Dedifferentiated amniotic fluid mesenchymal stem cell (primary cell): ENCODE measurements at regions not wholly inside any gene's neighbourhood (a gene's known extent, or its start where the extent isn't known, plus 50 kb on each side); places are given as distances from the start of the nearest gene placed in this dataset.
A peak's percentile ranks its signal among the peaks of the same experiment; 100 is the strongest.

ENCODE experiments used
- DNase-seq: peaks from one replicate; pipeline ENCODE4 v3.0.0-alpha.2; 2016; ENCODE audit errors: extremely low spot score

DNA sequence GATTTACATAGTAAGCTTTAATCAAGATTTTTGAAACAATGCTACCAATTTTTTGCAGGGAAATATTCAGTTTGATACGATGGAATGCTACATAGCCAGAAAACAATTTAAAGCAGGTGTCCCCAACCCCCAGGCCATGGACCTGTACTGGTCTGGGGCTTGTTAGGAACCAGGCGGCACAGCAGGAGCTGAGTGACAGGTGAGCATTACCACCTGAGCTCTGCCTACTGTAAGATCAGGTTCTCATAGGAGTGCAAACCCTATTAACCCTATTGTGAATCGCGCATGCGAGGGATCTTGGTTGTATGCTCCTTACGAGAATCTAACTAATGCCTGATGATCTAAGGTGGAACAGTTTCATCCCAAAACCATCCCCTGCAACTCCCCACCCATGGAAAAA, 322.6 kb upstream of the NECTIN3 start:
- DNase-seq = no peak

GRCh38 chr3:110750201-110750600, 321.4 kb upstream of the NECTIN3 start:
- DNase-seq = no peak

- DNase-seq = no peak
Measured at GRCh38 chr3:110752307-110752706, 319.3 kb upstream of the NECTIN3 start.

GRCh38 chr3:110753516-110753915, 318.1 kb upstream of the NECTIN3 start:
- DNase-seq = no peak

GRCh38 chr3:110754212-110754916, 317.3 kb upstream of the NECTIN3 start:
- DNase-seq = no peak

DNA sequence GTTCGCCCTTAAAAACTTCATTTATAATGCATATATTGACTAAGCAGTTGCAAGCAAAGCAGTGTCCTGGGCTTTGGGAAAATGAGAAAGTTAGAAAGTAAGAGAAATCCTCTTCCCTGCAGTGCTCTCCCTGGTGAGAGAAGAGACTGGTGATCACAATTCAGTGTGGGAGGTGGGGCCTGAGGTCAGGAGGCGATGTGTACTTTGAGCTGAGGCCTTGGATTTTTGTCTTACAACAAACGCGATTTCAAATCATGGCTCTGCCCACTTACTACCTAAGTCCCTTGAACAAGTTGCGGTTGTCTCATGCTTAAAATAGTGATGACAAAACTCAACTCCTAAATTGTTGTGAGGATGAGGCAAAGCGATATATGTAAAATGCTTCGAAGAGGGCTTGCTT, 316.3 kb upstream of the NECTIN3 start:
- DNase-seq = no peak

DNA sequence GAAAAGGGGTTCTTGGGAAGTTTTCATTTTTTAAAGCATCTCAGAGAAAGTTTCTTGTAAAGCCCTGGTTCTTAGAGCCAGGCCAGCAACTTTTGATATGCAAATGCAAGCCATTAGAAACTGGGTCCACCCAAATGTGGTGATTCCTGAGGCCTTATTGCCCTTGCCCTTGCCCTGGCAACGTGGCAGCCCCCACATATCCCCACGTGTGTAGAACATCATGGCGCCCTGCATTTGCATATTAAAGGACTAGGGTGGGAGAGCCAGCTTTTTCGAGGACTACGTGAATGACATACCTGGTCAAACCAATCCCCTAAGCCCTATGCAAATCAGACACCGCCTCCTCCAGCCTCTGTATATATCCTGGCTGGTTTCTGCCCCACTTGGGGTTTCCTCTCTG, 314.9 kb upstream of the NECTIN3 start:
- DNase-seq = no peak

DNA sequence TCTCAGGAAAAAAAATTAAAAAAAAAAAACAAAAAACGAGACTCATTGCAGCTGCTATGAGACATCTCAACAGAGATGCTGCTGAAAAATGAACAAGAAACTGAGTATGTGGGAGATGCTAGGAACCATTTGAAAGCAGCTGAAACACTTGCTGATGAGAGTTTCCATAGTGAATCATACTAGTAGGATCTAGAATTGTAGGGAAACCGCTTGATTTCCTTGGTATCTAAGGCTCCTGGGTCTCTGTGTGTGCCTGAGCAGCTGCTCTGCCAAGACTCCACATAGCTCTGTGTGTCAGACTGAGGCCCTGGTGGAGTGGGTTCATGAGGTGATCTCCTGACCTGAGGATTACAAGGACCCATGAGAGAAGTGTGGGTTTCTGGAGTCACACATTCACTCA, 313.4 kb upstream of the NECTIN3 start:
- DNase-seq = no peak

DNA sequence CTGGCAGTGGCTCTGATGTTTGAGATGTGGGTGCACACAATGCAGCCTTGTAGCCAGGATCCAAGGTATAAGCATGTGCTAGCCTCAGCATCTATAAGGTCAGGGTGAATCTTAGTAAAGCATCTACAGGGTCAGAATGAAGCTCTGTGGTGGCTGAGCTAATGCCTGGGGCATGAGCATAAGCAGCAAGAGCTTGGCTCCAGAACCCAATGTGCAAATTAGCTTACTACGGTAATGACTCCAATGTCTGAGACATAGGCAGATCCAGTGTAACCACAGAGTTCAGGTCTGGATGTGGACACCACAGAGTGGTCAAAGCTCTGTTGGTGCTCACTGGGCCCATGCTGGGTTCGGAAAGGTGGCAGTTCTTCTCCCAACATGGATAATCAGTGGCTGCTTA, 304.5 kb upstream of the NECTIN3 start:
- no peak for DNase-seq

GRCh38 chr3:110767838-110768237, 303.8 kb upstream of the NECTIN3 start:
- no peak for DNase-seq

DNA sequence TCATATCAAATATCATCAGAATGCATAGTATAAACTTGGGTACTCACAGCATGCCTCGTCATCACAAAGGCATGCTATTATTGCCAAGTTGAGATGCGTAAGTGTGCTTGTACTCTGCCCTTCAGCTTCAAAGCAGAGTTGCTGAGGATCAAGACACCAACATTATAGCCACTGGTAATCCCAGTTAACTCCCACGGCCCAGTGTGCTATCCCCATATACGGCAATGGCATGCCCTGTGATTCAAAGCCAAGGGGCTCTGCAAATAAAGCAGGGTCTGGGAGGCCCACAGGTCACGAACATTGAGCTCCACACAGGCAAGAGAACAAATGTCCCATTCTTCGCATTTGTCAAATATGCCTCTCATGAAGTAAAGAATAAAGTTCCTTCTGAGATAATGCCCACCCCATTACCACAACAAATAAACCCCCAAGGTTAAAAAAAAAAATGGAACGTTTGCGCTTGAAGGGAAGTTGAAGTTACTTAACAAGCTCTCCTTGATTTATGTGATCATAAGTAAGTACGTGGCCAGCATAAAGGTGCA, 298.1 kb upstream of the NECTIN3 start:
- DNase-seq = peak; percentile 61

GRCh38 chr3:110774496-110775265, 296.9 kb upstream of the NECTIN3 start:
- DNase-seq = no peak

DNA sequence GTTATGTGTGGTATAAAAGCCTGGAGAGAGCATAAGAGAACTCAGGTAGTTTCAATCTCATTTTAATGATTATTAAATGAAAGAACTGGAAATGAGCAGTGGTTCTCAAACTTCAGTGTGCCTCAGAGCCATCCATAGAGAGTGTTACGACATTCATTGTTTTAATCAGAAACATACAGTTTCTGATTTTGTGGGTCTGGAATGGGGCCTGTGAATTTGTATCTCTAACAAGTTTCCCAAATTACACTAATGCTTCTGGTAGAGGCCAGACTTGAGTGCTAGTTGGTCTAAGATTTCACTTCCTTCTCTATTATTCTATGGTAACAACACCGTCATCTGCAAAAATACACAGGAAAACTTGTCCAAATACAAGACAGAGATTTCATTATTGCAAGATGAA, 292.0 kb upstream of the NECTIN3 start:
- no peak for DNase-seq

- DNase-seq = no peak
Measured at GRCh38 chr3:110783541-110783940, 288.1 kb upstream of the NECTIN3 start.

DNA sequence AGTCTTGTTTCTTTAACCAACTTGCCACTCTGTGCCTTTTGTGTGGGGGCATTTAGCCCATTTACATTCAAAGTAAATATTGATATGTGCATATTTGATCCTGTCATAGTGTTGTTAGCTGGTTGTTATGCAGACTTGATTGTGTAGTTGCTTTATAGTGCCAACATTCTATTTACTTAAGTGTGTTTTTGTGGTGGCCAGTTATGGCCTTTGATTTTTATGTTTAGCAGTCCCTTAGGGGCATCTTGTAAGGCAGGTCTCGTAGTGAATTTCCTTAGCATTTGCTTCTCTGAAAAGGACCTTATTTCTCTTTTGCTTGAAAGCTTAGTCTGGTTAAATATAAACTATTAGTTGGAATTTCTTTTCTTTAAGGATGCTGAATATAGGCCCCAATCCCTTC, 282.8 kb upstream of the NECTIN3 start:
- DNase-seq = no peak

DNA sequence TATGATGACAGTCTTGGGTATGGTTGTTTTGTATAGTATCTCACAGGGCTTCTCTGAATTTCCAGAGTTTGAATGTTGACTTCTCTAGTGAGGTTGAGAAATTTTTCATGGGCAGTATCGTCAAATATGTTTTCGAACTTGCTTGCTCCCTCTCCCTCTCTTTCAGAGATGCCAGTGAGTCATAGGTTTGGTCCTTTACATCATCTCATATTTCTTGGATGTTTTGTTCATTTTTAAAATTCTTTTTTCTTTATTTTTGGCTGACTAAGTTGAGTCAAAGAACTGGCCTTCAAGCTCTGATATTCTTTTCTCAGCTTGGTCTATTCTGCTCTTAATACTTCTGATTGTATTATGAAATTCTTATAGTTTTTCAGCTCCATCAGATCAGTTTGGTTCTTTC, 282.3 kb upstream of the NECTIN3 start:
- peak; percentile 23 for DNase-seq

- no peak for DNase-seq
Measured at GRCh38 chr3:110790631-110791030, 281.0 kb upstream of the NECTIN3 start.

- no peak for DNase-seq
Measured at GRCh38 chr3:110791995-110792686, 279.5 kb upstream of the NECTIN3 start.

DNA sequence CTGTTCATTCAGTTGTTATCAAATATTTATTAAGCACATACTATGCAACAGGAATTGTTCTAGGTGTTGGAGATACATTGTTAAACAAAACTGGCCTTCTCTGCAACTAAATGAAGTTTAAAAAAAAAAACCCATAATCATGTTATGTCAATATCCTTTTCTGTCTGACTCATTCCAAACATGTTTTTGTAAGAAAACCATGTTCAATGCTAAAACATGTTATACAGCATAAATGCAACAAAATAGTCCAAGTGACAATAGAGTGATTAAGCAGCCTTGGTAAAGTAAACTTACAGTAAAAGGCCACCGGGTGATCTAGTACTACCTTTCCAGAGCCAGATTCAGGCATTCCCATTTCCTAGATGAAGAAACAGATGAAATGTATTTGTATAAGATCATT, 278.0 kb upstream of the NECTIN3 start:
- DNase-seq = no peak

- DNase-seq = no peak
Measured at GRCh38 chr3:110795163-110795562, 276.5 kb upstream of the NECTIN3 start.

- DNase-seq = no peak
Measured at GRCh38 chr3:110799271-110799670, 272.3 kb upstream of the NECTIN3 start.

- DNase-seq = no peak
Measured at GRCh38 chr3:110804856-110805255, 266.8 kb upstream of the NECTIN3 start.

DNA sequence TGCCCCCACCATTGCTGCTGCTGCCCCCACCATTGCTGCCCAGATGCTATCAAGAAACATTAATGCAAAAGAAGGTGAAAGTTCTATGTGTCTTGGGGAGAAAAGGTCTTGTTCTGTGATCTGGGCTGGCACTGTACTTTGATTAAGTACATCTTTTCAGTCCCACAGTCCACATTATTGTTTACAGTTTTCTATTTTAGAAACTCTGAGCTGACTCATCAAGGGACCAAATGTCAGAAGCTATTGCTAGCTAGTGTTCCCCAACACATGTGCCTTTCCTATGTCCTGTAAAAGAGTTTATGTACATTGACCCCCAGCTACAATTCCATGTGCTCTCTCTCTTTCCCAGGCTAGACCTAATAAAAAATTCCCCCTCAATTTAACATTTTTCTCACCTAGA, 264.7 kb upstream of the NECTIN3 start:
- DNase-seq = no peak
